ENCODE measurements at regions not wholly inside any gene's neighbourhood (a gene's known extent, or its start where the extent isn't known, plus 50 kb on each side); places are given as distances from the start of the nearest gene placed in this dataset.

- in situ Hi-C loops (cut with HindIII; ENCODE audit: low pct_ligation_motif_present, low sequenced_read_pairs), result no loop called here
- no peak overlapping the region for H3K27ac ChIP-seq
- no peaks in the 10 kb centered on the region for H3K36me3 ChIP-seq (replicated peaks)
- H3K27me3 ChIP-seq (replicated peaks), result no peaks in the 10 kb centered on the region
- DNase-seq, result no peak
- H3K4me3 ChIP-seq (ENCODE audit: low read depth, low read length), result no peak overlapping the region
- no peak for TF ChIP-seq CTCF (IDR thresholded peaks at IDR 0.05; ENCODE audit: low read depth, low read length, missing control alignments)
These were observed 167.5 kb upstream of the MEOX2 start for GRCh38 chr7:15853832-15854470.

GRCh38 chr7:15851201-15851600, 164.7 kb upstream of the MEOX2 start:
- no peak overlapping the region for H3K27ac ChIP-seq
- no peaks in the 10 kb centered on the region for H3K36me3 ChIP-seq (replicated peaks)
- no peaks in the 10 kb centered on the region for H3K27me3 ChIP-seq (replicated peaks)
- no peak for DNase-seq
- H3K4me3 ChIP-seq (ENCODE audit: low read depth, low read length), result no peak overlapping the region
- TF ChIP-seq CTCF (IDR thresholded peaks at IDR 0.05; ENCODE audit: low read depth, low read length, missing control alignments), result no peak
- in situ Hi-C loops (cut with HindIII; ENCODE audit: low pct_ligation_motif_present, low sequenced_read_pairs), result no loop called here

GRCh38 chr7:15848901-15849300, 162.4 kb upstream of the MEOX2 start:
- Histone ChIP-seq H3K27me3 (replicated peaks) (no peaks in the 10 kb centered on the region), H3K27ac (no peak overlapping the region), H3K36me3 (replicated peaks) (no peaks in the 10 kb centered on the region), H3K4me3 (ENCODE audit: low read depth, low read length) (no peak overlapping the region)
- in situ Hi-C loops (cut with HindIII; ENCODE audit: low pct_ligation_motif_present, low sequenced_read_pairs), result no loop called here
- no peak for TF ChIP-seq CTCF (IDR thresholded peaks at IDR 0.05; ENCODE audit: low read depth, low read length, missing control alignments)
- DNase-seq, result no peak

- in situ Hi-C loops (cut with HindIII; ENCODE audit: low pct_ligation_motif_present, low sequenced_read_pairs), result no loop called here
- no peaks in the 10 kb centered on the region for H3K36me3 ChIP-seq (replicated peaks)
- TF ChIP-seq CTCF (IDR thresholded peaks at IDR 0.05; ENCODE audit: low read depth, low read length, missing control alignments), result no peak
- H3K27ac ChIP-seq, result no peak overlapping the region
- H3K4me3 ChIP-seq (ENCODE audit: low read depth, low read length), result no peak overlapping the region
- no peaks in the 10 kb centered on the region for H3K27me3 ChIP-seq (replicated peaks)
- no peak for DNase-seq
These were observed 161.9 kb upstream of the MEOX2 start for GRCh38 chr7:15848362-15848761.

- Histone ChIP-seq H3K36me3 (replicated peaks) (no peaks in the 10 kb centered on the region), H3K27ac (no peak overlapping the region), H3K4me3 (ENCODE audit: low read depth, low read length) (no peak overlapping the region), H3K27me3 (replicated peaks) (no peaks in the 10 kb centered on the region)
- no peak for DNase-seq
- in situ Hi-C loops (cut with HindIII; ENCODE audit: low pct_ligation_motif_present, low sequenced_read_pairs), result no loop called here
- TF ChIP-seq CTCF (IDR thresholded peaks at IDR 0.05; ENCODE audit: low read depth, low read length, missing control alignments), result no peak
These were observed 159.4 kb upstream of the MEOX2 start for GRCh38 chr7:15845868-15846267.

- H3K36me3 ChIP-seq (replicated peaks), result no peaks in the 10 kb centered on the region
- in situ Hi-C loops (cut with HindIII; ENCODE audit: low pct_ligation_motif_present, low sequenced_read_pairs), result no loop called here
- TF ChIP-seq CTCF (IDR thresholded peaks at IDR 0.05; ENCODE audit: low read depth, low read length, missing control alignments), result no peak
- no peak overlapping the region for H3K27ac ChIP-seq
- no peak for DNase-seq
- H3K4me3 ChIP-seq (ENCODE audit: low read depth, low read length), result no peak overlapping the region
- H3K27me3 ChIP-seq (replicated peaks), result no peaks in the 10 kb centered on the region
These were observed 159.0 kb upstream of the MEOX2 start for GRCh38 chr7:15845461-15845860.
